G401 (cell line): ENCODE measurements at regions not wholly inside any gene's neighbourhood (a gene's known extent, or its start where the extent isn't known, plus 50 kb on each side); places are given as distances from the start of the nearest gene placed in this dataset.
A peak's percentile ranks its signal among the peaks of the same experiment; 100 is the strongest.
"Not testable (repeated sequence)": the region's sequence is repeated elsewhere in the genome, so short reads cannot be mapped to it uniquely, and the experiment has no call there.

ENCODE experiments used
- DNase-seq: peaks from one replicate; pipeline ENCODE4 v3.0.0-alpha.2; 2015; ENCODE audit warnings: low spot score
- in situ Hi-C: cut with HindIII; loops from 2 replicates; pipeline ENCODE4 v1.10.0; 2016; ENCODE audit warnings: low sequenced_read_pairs, mixed read lengths

- in situ Hi-C loops = no loop called here
- DNase-seq = no peak
These were observed 109.8 kb downstream of the GGTLC2 start for GRCh38 chr22:22754268-22754657.

- in situ Hi-C loops = no loop called here
- DNase-seq = no peak
These were observed 110.8 kb downstream of the GGTLC2 start for GRCh38 chr22:22754961-22755777.

GRCh38 chr22:22755778-22756100 is 111.3 kb downstream of the GGTLC2 start:
- DNase-seq = no peak
- in situ Hi-C loops = no loop called here

- in situ Hi-C loops = no loop called here
- peak; percentile 9 for DNase-seq
These were observed 111.7 kb downstream of the GGTLC2 start for GRCh38 chr22:22756109-22756508.

- DNase-seq, in situ Hi-C loops: not testable (repeated sequence)
These were observed 112.3 kb downstream of the GGTLC2 start for GRCh38 chr22:22756551-22757201.

- DNase-seq, in situ Hi-C loops: not testable (repeated sequence)
These were observed 113.8 kb downstream of the GGTLC2 start for GRCh38 chr22:22758101-22758807.

- DNase-seq = no peak
- in situ Hi-C loops = no loop called here
These were observed 115.0 kb downstream of the GGTLC2 start for GRCh38 chr22:22759371-22759770.

GRCh38 chr22:22759889-22760546 is 115.6 kb downstream of the GGTLC2 start:
- DNase-seq = no peak
- in situ Hi-C loops = no loop called here

- DNase-seq = no peak
- in situ Hi-C loops = no loop called here
These were observed 117.2 kb downstream of the GGTLC2 start for GRCh38 chr22:22761606-22761962.

- no peak for DNase-seq
- in situ Hi-C loops = no loop called here
These were observed 117.8 kb downstream of the GGTLC2 start for GRCh38 chr22:22761963-22762772.

- in situ Hi-C loops = no loop called here
- DNase-seq = no peak
These were observed 119.1 kb downstream of the GGTLC2 start for GRCh38 chr22:22763512-22763911.

GRCh38 chr22:22764085-22764484 is 119.7 kb downstream of the GGTLC2 start:
- no peak for DNase-seq

GRCh38 chr22:22767876-22768602 is 119.6 kb upstream of the IGLL5 start:
- in situ Hi-C loops = no loop called here
- no peak for DNase-seq

More at GRCh38 chr22:22764085-22764484, 119.7 kb downstream of the GGTLC2 start:
- in situ Hi-C loops = no loop called here

GRCh38 chr22:22768885-22769284 is 118.7 kb upstream of the IGLL5 start:
- in situ Hi-C loops = no loop called here
- no peak for DNase-seq

- no peak for DNase-seq
- in situ Hi-C loops = no loop called here
These were observed 118.0 kb upstream of the IGLL5 start for GRCh38 chr22:22769434-22770279.

- in situ Hi-C loops = no loop called here
- DNase-seq = peak; percentile 31
These were observed 117.2 kb upstream of the IGLL5 start for GRCh38 chr22:22770280-22770871.

GRCh38 chr22:22770881-22771280 is 116.7 kb upstream of the IGLL5 start:
- in situ Hi-C loops = no loop called here
- DNase-seq = no peak
